ENCODE measurements at regions not wholly inside any gene's neighbourhood (a gene's known extent, or its start where the extent isn't known, plus 50 kb on each side); places are given as distances from the start of the nearest gene placed in this dataset.

GRCh38 chr15:24886538-24886937 lies 68.2 kb upstream of the SNRPN start:
- Histone ChIP-seq H2BK5ac (ENCODE audit: low read depth, low read length, poor library complexity, severe bottlenecking) (no peak overlapping the region), H2AK5ac (ENCODE audit: low read depth, low read length) (no peak overlapping the region)
- POLR2A ChIA-PET (ENCODE audit: unreplicated experiment): no interaction called here

More at GRCh38 chr15:24886538-24886937, 68.2 kb upstream of the SNRPN start:
- no peak for ATAC-seq (ENCODE audit: low read depth)
- no peak overlapping the region for H4K91ac ChIP-seq (ENCODE audit: insufficient read depth, low read depth, low read length)
- H3K27ac ChIP-seq (ENCODE audit: insufficient read depth, low read length): no peak overlapping the region
- H3K4me3 ChIP-seq (ENCODE audit: insufficient read depth, low read depth, low read length): no peak overlapping the region
- H2BK120ac ChIP-seq (ENCODE audit: low read depth, low read length): no peak overlapping the region
- in situ Hi-C loops (cut with MboI; ENCODE audit: low sequenced_read_pairs): no loop called here
- no peak overlapping the region for H3K23ac ChIP-seq (ENCODE audit: low read depth, low read length)
- H3K14ac ChIP-seq (replicated peaks; ENCODE audit: low read depth, low read length): no peak overlapping the region
- H4K5ac ChIP-seq (ENCODE audit: low read depth, low read length): no peak overlapping the region
- BruUV-seq (replicated peaks): no TSS peak
- no peak overlapping the region for H3K9ac ChIP-seq (ENCODE audit: low read depth, low read length)
- no peak overlapping the region for H4K8ac ChIP-seq (ENCODE audit: low read depth in 2 of 2, low read length in 2 of 2)
- CTCF ChIA-PET: no interaction called here
- H3K36me3 ChIP-seq (ENCODE audit: control insufficient read depth, insufficient read depth, low read length): 0 out of 2 replicates have a peak, but pooled peaks cover 3% of the 10 kb centered on the region
- H3K4me1 ChIP-seq (ENCODE audit: control insufficient read depth, insufficient read depth, low read length): 0 out of 2 replicates have a peak, but pooled peaks cover 2% of the 10 kb centered on the region
- H3K9me3 ChIP-seq (ENCODE audit: control insufficient read depth, insufficient read depth, low read length): peaks cover 3% of the 10 kb centered on the region; the same call in 1 of the 2 replicates
- H4K20me1 ChIP-seq (ENCODE audit: insufficient read depth, low read length): no peaks in the 10 kb centered on the region
- no peak for DNase-seq
- H2AFZ ChIP-seq (replicated peaks; ENCODE audit: low read length, poor library complexity): no peak overlapping the region
- H3K27me3 ChIP-seq (ENCODE audit: control insufficient read depth, insufficient read depth, low read length): no peaks in the 10 kb centered on the region
- dilution Hi-C loops (cut with HindIII; ENCODE audit: low sequenced_read_pairs, unreplicated experiment): no loop called here
- no peak overlapping the region for H3K18ac ChIP-seq (ENCODE audit: low read depth, low read length)
- no peak overlapping the region for H2BK15ac ChIP-seq (ENCODE audit: low read depth, low read length)
- H3K9me1 ChIP-seq (ENCODE audit: insufficient read depth, low read length): no peaks in the 10 kb centered on the region
- H3K4me2 ChIP-seq (ENCODE audit: low read depth, low read length): no peak overlapping the region
- intact Hi-C loops (cut with micrococcal nuclease): no loop called here
- no peak for TF ChIP-seq RFX5 (IDR thresholded peaks at IDR 0.05; ENCODE audit: low read depth, low read length)
- H3K79me1 ChIP-seq (ENCODE audit: low read depth in 1 of 2, low read length in 2 of 2): no peaks in the 10 kb centered on the region; a peak in 1 of 4 replicates
- no peak overlapping the region for H2BK20ac ChIP-seq (ENCODE audit: low read depth, low read length)
- no peak overlapping the region for H3K56ac ChIP-seq (ENCODE audit: extremely low read depth, insufficient read depth, low read length)
- no peak overlapping the region for H3K4ac ChIP-seq (ENCODE audit: low read depth, low read length)
- no peak overlapping the region for H2AK9ac ChIP-seq (replicated peaks; ENCODE audit: low read depth, low read length, poor library complexity)
- WGBS, 2 experiments (ENCODE audit: extremely low coverage in 2 of 2, insufficient read length in 1 of 2): no CpG with 5 or more reads among the region's 3 CpGs

Data from IMR-90 (cell line).